HuH-7 (cell line): ENCODE measurements at regions not wholly inside any gene's neighbourhood (a gene's known extent, or its start where the extent isn't known, plus 50 kb on each side); places are given as distances from the start of the nearest gene placed in this dataset.
A peak's percentile ranks its signal among the peaks of the same experiment; 100 is the strongest.
"Not testable (repeated sequence)": the region's sequence is repeated elsewhere in the genome, so short reads cannot be mapped to it uniquely, and the experiment has no call there.

ENCODE experiments used
- DNase-seq: peaks from one replicate; pipeline ENCODE4 v3.0.0; 2011; ENCODE audit warnings: low spot score

DNA sequence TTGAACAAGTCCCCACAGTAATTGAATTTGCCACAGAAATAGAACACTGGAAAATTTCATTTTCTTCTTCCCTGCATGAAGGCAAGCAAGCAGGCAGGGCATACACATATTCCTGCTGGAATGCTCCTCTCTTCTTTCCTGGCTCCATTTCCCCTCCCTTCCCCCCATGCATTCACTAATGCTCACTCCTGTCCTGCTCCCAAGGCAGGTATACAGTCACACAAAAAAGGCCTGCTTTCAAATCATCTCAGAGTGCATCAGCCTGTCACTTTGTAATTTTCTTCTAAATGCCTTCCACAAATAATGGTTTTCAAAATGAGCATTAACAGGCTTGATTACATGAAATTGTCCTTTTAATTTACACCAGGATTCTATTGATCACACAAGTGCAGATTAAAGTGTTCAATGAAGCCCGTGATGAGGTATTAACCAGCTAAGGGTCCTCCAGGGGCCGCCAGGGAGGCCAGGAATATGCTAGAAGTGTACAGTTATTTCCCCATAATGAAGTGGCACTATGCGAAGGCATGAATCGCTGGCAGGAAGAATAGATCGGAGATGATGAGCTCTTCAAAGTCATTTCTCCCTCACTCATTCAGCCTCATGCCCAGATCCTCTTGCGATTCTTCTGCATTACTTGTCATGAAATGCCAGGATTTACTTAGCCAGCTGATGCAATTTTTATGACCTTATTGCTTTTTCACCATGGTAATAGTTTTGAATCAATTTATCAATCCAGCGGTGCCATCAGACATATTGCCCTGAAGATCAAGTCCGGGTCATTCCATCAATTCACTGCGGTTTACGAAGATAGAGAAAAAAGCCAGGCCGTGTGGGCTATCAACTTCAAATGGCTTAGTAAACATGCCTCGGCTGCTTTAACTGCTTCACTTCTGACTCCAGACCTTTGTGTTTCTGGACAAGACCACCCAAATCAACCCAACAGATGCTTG, 243.5 kb downstream of the GPAT3 start:
- no peak for DNase-seq

DNA sequence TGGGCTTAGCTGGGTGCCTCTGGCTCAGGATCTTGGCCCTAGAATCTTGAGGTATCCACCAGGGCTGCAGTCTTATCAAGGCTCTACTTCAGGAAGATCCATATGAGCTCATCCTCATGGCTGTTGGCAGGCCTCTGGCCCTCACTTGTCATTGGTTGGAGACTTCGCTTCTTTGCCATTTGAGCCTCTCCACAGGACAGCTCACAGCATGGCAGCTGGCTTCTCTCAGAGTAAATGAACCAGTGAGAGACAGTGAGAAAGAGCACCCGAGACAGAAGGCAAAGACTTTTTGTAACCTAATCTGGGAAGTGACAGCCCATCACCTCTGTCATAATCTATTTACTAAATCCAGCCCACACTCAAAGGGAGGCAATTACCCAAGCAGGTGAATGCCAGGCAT, 236.8 kb downstream of the GPAT3 start:
- no peak for DNase-seq

DNA sequence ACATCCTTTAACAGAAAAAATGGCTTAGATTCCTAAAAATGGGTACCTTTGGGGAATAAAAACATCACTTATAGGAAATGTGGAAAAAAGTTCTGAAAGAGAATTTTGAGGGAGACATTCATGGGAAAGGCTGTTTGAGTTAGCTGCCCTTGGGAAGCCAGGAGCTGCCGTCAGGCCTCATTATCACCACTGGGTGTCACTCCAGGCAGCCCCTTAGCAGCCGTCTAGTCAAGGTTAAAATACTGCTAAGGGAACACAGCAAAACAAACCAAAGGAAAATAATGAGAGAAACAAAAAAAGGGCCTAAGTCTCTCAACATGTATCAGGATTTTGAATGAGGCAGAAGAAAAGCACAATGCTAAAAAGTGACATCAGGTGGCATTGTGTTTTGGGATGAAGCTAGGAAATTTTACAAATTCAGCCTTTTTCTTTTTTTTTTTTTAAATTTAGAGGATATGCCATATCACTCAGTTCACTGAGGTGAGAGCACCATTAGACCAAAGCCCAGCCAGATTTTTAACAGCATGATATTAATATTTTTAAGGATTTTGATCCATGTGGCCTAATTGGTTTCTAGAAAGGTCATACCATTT, 235.3 kb downstream of the GPAT3 start:
- DNase-seq, result peak; percentile 22

DNA sequence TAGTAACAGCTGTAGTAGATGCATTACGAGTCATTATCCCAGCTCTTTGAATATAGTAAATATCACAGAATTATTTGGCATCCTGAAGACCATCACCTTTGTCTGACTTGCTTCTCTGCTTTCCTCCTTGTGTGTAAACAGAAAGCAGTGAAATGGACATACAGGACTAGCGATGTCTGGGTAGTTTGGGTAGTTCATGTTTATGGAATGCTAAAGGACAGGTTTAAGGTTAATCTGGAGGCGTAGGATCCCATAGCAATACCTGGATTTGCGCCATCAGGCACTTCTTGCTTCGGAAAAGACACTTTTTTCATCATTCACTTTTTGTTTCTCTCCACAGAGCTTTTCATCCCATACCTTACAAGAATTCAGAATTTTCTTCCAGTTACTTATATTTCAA, 232.2 kb downstream of the GPAT3 start:
- no peak for DNase-seq

DNA sequence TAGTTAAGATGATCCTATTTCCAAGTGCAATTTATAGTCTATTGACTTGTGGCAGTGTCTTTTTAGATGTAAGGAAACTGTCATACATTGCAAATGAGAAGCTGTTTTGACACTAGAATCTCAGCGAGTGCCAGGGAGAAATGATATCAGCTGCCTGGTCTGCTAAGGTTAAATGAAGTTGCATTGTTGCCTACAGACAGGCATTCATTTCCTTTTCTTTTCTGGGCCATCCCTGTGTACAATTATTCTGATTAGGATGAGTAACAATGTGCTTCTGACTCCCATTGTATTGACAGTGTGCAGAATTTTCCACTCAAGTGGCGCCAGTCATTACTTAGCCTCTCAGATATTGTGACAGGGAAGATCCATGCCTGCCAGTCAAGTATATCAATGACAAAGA, 231.2 kb downstream of the GPAT3 start:
- no peak for DNase-seq

DNA sequence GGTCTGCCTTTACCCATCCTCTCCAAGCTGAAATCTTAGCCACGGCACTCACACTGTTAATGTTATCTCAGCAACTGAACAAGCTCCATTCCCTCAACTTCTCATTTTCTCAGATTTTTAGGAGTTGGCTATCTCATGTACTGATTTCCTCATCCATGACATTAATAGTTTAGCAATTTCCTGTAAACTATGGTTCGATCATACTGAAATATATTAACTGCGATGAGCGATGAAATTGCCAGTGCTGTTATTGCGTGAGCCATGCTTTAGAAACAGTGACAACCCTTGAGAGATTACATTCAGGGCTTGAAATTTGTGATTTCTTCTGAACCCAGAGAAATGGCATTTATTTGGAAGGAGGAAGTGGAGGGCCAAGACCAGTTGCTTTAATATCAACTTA, 223.7 kb downstream of the GPAT3 start:
- DNase-seq, result no peak

DNA sequence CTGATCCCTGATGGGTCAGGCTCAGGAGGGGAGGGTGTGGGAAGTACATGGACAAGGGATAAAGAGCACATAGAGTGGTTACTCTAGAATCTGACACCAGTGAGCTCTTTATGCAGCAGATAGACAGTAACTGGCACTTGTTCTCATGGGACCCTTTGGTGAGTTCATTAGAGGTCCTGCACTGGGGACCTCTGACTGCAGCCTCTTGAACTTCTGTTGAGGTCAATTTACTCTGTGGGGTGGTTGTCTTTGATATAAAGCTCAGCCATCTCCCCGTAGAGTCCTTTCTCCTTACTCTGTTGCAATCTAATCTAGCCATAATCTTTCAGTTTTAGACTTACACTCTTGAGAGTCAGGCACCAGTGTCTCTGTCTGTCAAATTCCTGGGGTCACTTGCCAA, 222.4 kb downstream of the GPAT3 start:
- DNase-seq, result no peak

DNA sequence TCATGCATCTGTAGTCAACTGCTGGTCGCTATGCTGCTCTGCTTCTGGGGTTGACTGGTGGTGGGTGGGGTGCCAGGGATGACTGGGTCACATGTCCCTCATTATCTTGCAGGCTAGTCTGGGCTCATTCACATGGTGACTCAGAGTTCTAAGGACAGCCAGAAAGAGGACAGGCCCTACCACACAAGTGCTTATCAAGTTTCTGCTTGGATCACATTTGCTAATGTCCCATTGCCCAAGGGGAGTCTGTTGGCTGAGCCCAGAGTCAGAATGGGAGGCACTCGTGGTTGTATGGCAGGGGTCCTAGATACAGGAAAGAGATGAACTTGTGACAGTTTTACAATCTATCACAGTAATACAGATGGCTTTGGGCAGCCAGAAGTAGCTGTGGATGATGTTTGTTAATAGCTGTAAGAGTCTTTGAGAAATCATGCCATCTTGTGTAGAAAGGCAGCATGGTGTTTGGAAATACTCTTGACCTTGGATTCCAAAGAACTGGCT, 221.3 kb downstream of the GPAT3 start:
- no peak for DNase-seq

DNA sequence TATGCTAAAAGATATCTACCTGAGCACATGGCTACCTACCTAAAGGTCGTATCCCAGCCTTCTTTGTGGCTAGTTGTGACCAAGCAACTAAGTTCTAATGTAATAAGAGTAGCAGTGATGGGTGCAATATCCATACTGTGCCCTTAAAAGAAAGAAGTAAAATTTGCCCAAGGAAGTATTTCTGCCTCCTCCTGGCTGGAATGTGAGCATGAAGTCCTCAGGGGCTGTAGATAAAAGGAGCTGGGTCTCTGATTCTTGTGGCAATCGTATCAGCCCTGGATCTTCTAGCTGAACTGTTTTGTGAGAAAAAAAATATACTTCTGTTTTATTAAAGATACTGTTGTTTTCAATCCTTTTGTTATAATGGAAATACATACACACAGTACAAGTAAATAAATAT, 217.4 kb downstream of the GPAT3 start:
- no peak for DNase-seq

DNA sequence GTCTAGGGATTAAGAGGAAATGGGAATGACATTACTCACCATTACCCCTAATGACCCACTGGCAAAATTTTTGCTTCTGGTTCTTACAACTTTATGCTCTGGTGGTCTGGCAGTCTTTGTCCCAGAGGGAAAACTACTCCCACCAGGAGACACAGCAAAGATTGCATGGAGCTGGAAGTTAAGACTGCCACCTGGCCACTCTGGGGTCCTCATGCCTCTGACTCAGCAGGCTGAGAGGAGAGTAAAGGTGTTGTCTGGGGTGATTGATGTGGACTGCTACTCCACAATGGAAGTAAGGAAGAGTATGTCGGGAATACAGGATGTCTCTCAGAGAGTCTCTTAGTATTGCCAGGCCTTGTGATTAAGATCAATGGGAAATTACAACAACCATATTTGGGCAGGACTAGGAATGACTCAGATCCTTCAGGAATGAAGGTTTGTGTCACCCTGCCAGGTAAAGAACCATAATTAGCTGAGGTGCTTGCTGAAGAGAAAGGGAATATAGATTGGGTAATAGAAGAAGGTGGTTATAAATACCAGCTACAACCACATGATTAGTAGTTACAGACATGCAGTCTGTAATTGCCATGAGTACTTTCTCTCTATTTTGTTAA, 215.5 kb downstream of the GPAT3 start:
- no peak for DNase-seq

DNA sequence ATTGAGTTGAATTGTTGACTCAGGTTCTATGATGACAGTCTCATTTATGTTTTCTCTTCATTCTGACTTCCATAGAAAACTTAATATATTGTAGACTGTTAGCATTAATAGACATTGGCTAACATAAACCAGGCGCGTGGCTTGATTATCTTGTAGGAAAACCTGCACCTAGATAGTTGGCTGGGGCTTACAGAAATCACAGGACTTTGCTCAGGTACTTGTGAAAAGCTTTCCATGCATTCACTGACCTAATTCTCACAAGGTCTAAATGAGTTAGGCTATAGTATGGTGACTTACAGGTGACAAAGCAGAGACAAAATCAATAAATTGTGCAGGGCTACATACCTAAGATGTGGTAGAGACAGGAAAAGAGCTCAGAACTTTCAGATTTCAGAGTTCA, 212.8 kb downstream of the GPAT3 start:
- DNase-seq, result no peak

DNA sequence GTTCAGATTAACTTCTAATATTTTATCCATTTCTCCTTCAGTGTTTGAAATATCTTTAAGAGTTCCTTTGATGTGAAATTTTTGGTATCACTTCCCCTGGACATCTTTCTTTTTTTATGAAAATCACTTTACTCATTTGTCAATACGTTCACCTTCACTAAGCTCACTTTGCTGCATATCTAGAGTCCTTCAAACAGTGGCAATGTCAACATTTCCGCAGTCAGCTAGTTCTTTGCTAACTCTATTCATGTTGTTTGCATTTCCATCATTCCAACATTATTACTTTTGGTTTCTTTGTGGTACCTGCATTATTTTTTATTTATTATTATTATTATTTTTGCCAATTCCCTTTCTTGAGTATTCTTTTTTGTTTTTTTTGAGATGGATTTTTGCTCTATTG, 203.0 kb downstream of the GPAT3 start:
- no peak for DNase-seq

DNA sequence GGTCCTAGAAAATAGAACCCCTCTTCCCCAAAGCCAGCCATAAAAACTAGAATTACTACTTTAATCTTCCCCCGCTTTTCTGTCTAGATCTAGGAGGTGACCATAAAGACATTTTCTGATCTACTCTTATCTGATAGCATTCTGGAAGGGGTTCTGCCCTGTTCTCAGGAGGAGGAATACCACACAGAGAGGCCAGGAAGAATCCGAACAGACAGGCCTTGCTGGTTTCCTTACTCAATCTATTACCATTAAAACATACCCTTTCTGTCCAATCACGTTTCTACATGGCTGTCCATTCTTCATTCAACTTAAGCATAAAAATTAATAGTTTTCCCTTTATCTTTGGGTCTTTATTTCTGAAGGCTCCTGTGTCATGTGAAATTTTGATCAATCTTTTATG, 198.7 kb downstream of the GPAT3 start:
- DNase-seq, result no peak

DNA sequence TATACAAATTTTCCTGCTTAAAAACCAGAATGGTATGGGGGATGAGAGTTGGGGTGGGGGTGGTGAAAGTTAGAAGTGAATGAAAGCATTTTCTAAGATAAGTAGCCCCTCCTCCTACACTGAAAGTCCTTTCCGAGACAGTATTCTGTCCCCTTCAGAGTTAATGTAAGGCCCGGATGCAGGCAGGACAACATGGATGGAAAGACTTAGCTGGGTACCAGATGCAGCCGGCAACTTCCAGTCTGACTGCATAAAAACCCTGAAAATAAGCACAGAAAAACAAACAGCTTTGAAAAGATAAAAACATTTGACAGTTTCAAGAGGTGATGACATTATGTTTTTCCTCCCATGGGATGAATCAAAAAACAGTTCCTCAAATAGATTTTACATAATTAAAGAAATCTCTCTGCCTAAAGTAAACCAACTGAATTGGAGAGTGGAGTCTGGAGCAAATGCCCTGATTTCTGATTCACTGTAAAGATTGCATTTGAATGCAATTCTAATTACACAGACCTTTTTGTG, 196.3 kb downstream of the GPAT3 start:
- DNase-seq, result no peak

DNA sequence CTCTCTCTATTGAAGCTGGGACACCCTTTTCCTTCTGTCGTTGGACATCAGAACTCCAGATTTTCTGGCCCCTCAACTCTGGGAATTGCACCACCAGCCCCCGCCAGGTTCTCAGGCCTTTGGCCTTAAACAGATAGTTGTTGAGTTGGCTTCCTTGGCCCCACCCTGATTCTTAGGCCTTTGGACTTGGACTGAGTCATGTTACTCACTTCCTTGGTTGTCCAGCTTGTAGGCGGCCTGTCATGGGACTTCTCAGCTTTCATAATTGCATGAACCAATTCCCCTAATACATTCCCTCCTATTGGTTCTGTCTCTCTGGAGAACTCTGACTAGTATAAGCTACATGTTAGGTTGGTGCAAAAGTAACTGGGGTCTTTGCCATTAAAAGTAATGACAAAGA, 195.7 kb downstream of the GPAT3 start:
- no peak for DNase-seq

DNA sequence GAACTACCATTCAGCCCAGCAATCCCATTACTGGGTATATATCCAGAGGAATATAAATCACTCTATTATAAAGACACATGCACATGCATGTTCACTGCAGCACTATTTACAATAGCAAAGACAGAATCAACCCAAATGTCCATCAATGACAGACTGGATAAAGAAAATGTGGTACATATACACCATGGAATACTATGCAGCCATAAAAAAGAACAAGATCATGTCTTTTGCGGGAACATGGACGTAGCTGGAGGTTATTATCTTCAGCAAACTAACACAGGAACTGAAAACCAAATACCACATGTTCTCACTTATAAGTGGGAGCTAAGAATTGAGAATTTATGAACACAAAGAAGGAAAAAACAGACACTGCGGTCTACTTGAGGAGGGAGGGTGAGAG, 195.1 kb downstream of the GPAT3 start:
- DNase-seq, result not testable (repeated sequence)

DNA sequence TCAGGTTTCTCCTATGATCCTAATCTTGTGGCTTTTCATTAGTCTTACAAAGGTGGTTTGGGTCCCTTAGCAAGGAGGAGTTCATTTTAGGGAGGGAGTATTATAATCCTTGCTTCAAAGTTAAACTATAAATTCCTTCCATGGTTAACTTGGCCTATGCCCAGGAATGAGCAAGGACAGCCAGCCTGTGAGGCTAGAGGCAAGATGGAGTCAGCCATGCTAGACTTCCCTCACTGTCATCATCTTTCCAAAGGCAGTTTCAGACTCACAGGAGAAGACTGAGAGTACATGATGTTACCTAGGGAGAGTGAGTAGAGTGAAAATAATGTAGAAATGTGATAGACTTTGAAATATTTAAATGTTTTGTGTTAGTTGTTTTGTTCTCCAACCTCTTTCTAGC, 192.3 kb downstream of the GPAT3 start:
- DNase-seq, result no peak

DNA sequence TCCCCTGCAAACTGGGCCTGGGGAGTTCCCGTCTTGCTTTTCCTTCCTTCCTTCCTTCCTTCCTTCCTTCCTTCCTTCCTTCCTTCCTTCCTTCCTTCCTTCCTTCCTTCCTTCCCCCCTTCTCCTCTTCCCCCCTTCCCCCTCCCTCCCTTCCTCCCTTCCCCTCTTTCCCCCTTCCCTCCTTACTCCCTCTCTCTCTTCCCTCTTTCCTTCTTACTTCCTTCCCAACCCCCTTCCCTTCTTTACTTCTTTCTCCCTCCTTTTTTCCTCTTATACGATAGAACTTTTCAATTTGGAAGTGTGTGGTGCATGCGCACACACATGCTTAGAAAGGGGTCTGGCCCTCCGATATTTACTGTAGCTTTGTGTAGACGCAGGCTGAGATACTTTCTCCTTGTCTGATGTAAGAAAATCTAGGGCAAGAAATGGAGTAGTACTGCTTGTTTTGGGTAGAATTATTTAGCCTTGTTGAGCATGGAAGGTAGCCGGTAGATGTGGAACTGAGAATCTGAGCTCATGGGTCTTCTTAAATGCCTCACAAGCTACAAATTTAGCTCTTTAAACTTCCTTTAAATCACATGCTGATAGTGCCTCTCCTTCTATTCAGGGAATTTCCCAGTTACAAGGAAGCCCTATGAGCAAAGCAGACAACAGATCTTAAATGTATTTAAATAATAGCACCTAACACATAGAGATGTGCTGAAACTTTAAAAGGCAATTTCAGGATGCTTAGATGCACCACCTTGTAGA, 189.6 kb downstream of the GPAT3 start:
- no peak for DNase-seq

DNA sequence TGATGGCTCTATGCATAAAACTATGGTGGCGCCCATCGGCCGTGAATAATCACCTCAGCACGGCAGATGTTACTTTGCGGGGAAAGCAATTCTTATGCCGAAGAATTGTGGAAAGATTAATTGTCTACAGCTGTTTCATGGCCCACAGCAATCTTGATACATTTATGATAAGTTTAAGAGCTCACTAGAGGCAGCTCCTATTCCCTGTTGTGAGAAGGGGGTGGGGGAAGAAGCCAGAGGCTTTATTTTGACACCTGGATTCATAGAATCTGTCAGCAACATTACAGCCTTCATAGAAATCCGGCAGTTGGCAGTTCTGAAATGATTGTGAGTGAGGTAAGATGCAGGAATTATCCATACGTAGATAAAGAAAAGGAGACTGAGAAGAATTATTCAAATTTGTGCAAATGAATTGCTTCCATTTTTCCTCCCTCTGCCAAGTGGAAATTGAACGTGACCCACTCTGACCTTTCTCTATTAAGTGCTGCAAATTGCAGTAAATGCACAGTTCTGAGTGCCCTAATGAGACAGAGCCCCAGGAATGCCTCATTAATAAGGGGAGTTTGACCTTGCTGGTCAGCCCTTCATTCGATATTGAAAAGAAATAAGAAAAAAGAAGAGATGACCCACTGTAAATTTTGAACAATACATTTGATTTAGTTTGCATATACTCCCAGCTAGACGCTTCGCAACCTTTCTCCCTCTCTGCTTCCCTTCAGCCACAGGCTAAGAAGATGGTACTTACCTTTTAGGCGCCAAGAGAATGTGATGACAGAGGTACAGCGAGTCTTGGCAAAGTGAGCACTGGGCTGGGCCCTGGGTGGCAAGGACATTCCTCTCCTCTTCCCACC, 188.8 kb downstream of the GPAT3 start:
- no peak for DNase-seq

DNA sequence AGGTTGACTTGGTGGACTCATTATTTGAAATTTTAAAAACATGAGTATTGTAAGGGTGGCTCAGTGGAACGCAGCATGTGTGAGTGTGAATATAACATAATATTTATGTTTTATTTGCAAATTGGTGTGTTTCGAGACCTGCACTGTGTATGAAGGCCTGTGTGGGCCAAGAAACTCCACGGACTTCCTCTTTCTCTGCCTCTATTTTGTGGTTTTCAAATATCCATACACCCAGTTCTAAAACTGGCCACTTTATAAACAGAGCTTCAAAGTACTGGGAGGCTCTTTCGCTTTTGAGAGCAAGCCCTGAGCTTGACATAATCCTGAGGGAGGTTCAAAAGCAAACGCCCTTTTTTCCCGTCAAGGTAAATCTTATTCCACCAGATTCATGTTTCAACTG, 187.7 kb downstream of the GPAT3 start:
- no peak for DNase-seq

DNA sequence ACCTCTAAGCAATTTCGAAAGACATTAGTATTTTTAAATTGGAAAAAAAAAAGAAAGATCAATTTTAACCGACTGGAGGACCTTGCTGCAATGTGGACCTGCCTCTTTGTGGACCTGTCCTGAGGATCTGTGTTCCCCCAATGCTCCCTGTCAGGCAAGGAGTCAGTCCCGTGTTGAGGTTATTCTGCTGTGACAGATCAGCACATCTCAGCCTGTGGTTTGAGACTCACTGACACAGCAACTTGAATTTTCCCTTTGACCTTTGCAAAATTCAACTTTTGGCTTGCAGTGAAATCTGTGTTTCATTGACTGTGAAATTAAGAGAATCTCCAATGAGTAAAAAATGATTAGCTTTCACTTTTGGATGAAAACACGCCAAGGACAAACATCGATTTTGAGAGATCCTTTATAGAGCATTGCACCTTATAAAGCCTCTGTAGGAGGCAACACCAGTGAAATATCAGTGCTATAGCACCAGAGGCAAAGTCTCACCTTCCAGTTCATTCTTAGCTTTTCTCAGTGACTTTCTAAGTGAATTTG, 186.9 kb downstream of the GPAT3 start:
- no peak for DNase-seq
